ENCODE measurements at regions not wholly inside any gene's neighbourhood (a gene's known extent, or its start where the extent isn't known, plus 50 kb on each side); places are given as distances from the start of the nearest gene placed in this dataset.

DNA sequence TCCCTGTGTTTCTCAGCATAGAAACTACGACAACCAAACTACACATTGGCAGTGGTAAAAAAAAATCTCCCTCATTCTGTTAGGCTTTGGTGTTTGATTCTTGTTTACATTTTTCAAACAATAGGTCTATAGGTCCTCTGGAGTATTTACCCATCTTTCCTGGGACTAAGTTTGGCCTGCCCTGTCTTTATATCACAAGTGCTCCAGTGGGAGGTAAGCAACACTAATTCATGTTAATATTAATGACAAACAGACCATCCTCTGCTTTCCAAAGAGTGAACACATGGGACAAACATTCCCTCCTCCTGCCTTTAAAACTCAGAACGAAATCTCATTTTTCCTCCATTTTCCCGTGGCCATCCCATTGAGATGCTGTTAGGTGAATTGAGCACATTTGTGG lies 514.1 kb upstream of the INTU start (continued):
- TF ChIP-seq ZNF770 (CRISPR knock-in tag; IDR thresholded peaks at IDR 0.05), result no peak
- TF ChIP-seq NFE2 (CRISPR knock-in tag; IDR thresholded peaks at IDR 0.05), result no peak
- no peak for TF ChIP-seq ZNF747 (CRISPR knock-in tag; IDR thresholded peaks at IDR 0.05; ENCODE audit: borderline replicate concordance)
- no peak for TF ChIP-seq RFXAP (CRISPR knock-in tag; IDR thresholded peaks at IDR 0.05; ENCODE audit: borderline replicate concordance)

GRCh38 chr4:127120441-127121090 lies 512.2 kb upstream of the INTU start:
- no peaks in the 10 kb centered on the region for H3K79me2 ChIP-seq (ENCODE audit: insufficient read depth, low read length)
- ATAC-seq, result no peak
- H3K4me3 ChIP-seq (replicated peaks in 1 of 3; ENCODE audit: insufficient read depth in 1 of 3, low read depth in 2 of 3, low read length in 3 of 3), result no peak overlapping the region
- H3K4me1 ChIP-seq (ENCODE audit: insufficient read depth, low read length), result no peaks in the 10 kb centered on the region
- no peak for DNase-seq (ENCODE audit: low spot score)
- in situ Hi-C loops (cut with HindIII; ENCODE audit: extremely low pct_ligation_motif_present, low pct_unique_long_range_greater_than_20kb), result no loop called here
- no peak for FAIRE-seq
- no peaks in the 10 kb centered on the region for H3K36me3 ChIP-seq (replicated peaks in 1 of 2; ENCODE audit: control insufficient read depth in 1 of 2, insufficient read depth in 2 of 2, low read length in 2 of 2)
- POLR2A ChIA-PET, result no interaction called here
- CTCF ChIA-PET (ENCODE audit: low intra/inter-chr PET ratio, low total read pairs), result no interaction called here
- H3K27me3 ChIP-seq (ENCODE audit: control insufficient read depth in 1 of 2, insufficient read depth in 2 of 2, low read length in 2 of 2), result no peaks in the 10 kb centered on the region
- H3K9me3 ChIP-seq (ENCODE audit: low read length), result no peaks in the 10 kb centered on the region
- 33% methylated on average over 11 of the region's 11 CpGs for WGBS (ENCODE audit: low lambda C conversion rate)
- intact Hi-C loops (cut with micrococcal nuclease; ENCODE audit: unreplicated experiment), result no loop called here
- H3K27ac ChIP-seq (ENCODE audit: extremely low read length, insufficient read depth, low read length), result no peak overlapping the region
- H2AFZ ChIP-seq (ENCODE audit: low read length), result no peak overlapping the region
- no peaks in the 10 kb centered on the region for H4K20me1 ChIP-seq (ENCODE audit: insufficient read depth, low read length)
- H3K9ac ChIP-seq (ENCODE audit: insufficient read depth, low read depth, low read length), result no peak overlapping the region
- no TSS peak for BruUV-seq (replicated peaks)
- no peak overlapping the region for H3K4me2 ChIP-seq (ENCODE audit: low read depth, low read length)
- TF ChIP-seq ZNF672 (CRISPR knock-in tag; IDR thresholded peaks at IDR 0.05) (no peak), KAT2B (IDR thresholded peaks at IDR 0.05; ENCODE audit: borderline replicate concordance, low read depth, low read length) (no peak), GATAD2A (CRISPR knock-in tag; IDR thresholded peaks at IDR 0.05) (no peak), RARA (CRISPR knock-in tag; IDR thresholded peaks at IDR 0.05) (no peak), ETV5 (CRISPR knock-in tag; IDR thresholded peaks at IDR 0.05; ENCODE audit: borderline replicate concordance) (no peak), PBX2 (CRISPR knock-in tag; IDR thresholded peaks at IDR 0.05) (no peak), ZNF607 (CRISPR knock-in tag; IDR thresholded peaks at IDR 0.05; ENCODE audit: borderline replicate concordance) (no peak), HMG20A (CRISPR knock-in tag; IDR thresholded peaks at IDR 0.05; ENCODE audit: borderline replicate concordance) (no peak), YEATS4 (CRISPR knock-in tag; IDR thresholded peaks at IDR 0.05; ENCODE audit: borderline replicate concordance) (no peak), ZNF639 (CRISPR knock-in tag; conservative IDR thresholded peaks at IDR 0.05) (no peak)
- TF ChIP-seq, protein P1, sequence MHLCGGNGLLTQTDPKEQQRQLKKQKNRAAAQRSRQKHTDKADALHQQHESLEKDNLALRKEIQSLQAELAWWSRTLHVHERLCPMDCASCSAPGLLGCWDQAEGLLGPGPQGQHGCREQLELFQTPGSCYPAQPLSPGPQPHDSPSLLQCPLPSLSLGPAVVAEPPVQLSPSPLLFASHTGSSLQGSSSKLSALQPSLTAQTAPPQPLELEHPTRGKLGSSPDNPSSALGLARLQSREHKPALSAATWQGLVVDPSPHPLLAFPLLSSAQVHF (CRISPR knock-in tag; IDR thresholded peaks at IDR 0.05), result no peak
